Testis (tissue), 2 donors: ENCODE measurements at regions not wholly inside any gene's neighbourhood (a gene's known extent, or its start where the extent isn't known, plus 50 kb on each side); places are given as distances from the start of the nearest gene placed in this dataset.

Source experiments
- DNase-seq: peaks from one replicate; pipeline ENCODE4 v3.0.0-alpha.2; 2019
- H3K27ac ChIP-seq, 2 donors: fragments of 200-600 bp; sonication (generic); one replicate each; pipeline ENCODE4 v1.5.1; 2019
- H3K27me3 ChIP-seq: fragments of 200-600 bp; sonication (generic); one replicate; pipeline ENCODE4 v1.5.1; 2019
- H3K36me3 ChIP-seq: fragments of 200-600 bp; sonication (generic); one replicate; pipeline ENCODE4 v1.5.1; 2017; ENCODE audit warnings: low read depth; ENCODE audit errors: missing control alignments
- H3K4me1 ChIP-seq: fragments of 200-600 bp; sonication (generic); one replicate; pipeline ENCODE4 v1.5.1; 2019
- H3K4me3 ChIP-seq, 2 donors: fragments of 200-600 bp; sonication (generic); one replicate each; pipeline ENCODE4 v1.5.1; 2017 to 2019
- H3K9me3 ChIP-seq: fragments of 200-600 bp; sonication (generic); one replicate; pipeline ENCODE4 v1.5.1; 2017
- CTCF ChIP-seq, 3 experiments: fragments of 450-650 bp in 2 of 3; fragments of 200-600 bp in 1 of 3; sonication (generic) in 1 of 3; IDR thresholded peaks; one replicate each; pipeline ENCODE4 v1.5.1; 2016 to 2019; ENCODE audit warnings: antibody characterized with exemption in 3 of 3, mild to moderate bottlenecking in 2 of 3, moderate library complexity in 1 of 3
- POLR2A ChIP-seq: fragments of 450-650 bp; IDR thresholded peaks from one replicate; pipeline ENCODE4 v1.6.1; 2017; ENCODE audit warnings: antibody characterized with exemption, mild to moderate bottlenecking, moderate library complexity
- WGBS, 2 donors: methylation state at CpG; one replicate each; pipeline ENCODE4 v1.1.5; 2018; 5-methylcytosine and 5-hydroxymethylcytosine counted together
- intact Hi-C: fragments of 100-400 bp; cut with DNase I; formaldehyde crosslinking; loops from one replicate; pipeline ENCODE4 v1.15.1; 2023; ENCODE audit warnings: low total_unique reads

- H3K4me1 ChIP-seq: no peaks in the 10 kb centered on the region
- H3K27me3 ChIP-seq: no peaks in the 10 kb centered on the region
- 73 to 77% methylated on average over 5 of the region's 5 CpGs for WGBS, 2 donors
- H3K36me3 ChIP-seq: no peaks in the 10 kb centered on the region
- DNase-seq: no peak
- no peaks in the 10 kb centered on the region for H3K9me3 ChIP-seq
- no peak for TF ChIP-seq CTCF (IDR thresholded peaks at IDR 0.05)
- TF ChIP-seq POLR2A: no peak
- no peak overlapping the region for H3K27ac ChIP-seq
- no peak overlapping the region for H3K4me3 ChIP-seq
- intact Hi-C loops: no loop called here
Observed at GRCh38 chr3:104584682-104585081, 782.0 kb upstream of the ALCAM start.

GRCh38 chr3:104586344-104586743 is 780.4 kb upstream of the ALCAM start:
- Histone ChIP-seq H3K4me1 (no peaks in the 10 kb centered on the region), H3K4me3 (no peak overlapping the region), H3K27me3 (no peaks in the 10 kb centered on the region), H3K27ac (no peak overlapping the region), H3K36me3 (no peaks in the 10 kb centered on the region), H3K9me3 (no peaks in the 10 kb centered on the region)
- DNase-seq: no peak
- TF ChIP-seq CTCF (IDR thresholded peaks at IDR 0.05) (no peak), POLR2A (no peak)
- intact Hi-C loops: no loop called here

- DNase-seq: no peak
- H3K36me3 ChIP-seq: no peaks in the 10 kb centered on the region
- no peaks in the 10 kb centered on the region for H3K4me1 ChIP-seq
- H3K4me3 ChIP-seq: no peak overlapping the region
- TF ChIP-seq CTCF (IDR thresholded peaks at IDR 0.05) (no peak), POLR2A (no peak)
- no peaks in the 10 kb centered on the region for H3K9me3 ChIP-seq
- no peaks in the 10 kb centered on the region for H3K27me3 ChIP-seq
- WGBS, 2 donors: 72 to 78% methylated on average over 3 of the region's 3 CpGs
- intact Hi-C loops: no loop called here
- H3K27ac ChIP-seq: no peak overlapping the region
Observed at GRCh38 chr3:104588442-104588841, 778.3 kb upstream of the ALCAM start.

- Histone ChIP-seq H3K27me3 (no peaks in the 10 kb centered on the region), H3K4me3 (no peak overlapping the region), H3K9me3 (no peaks in the 10 kb centered on the region), H3K4me1 (no peaks in the 10 kb centered on the region), H3K27ac (no peak overlapping the region), H3K36me3 (no peaks in the 10 kb centered on the region)
- 86 to 91% methylated on average over 3 of the region's 3 CpGs for WGBS, 2 donors
- no peak for DNase-seq
- intact Hi-C loops: no loop called here
- TF ChIP-seq POLR2A (no peak), CTCF (IDR thresholded peaks at IDR 0.05) (no peak)
Observed at GRCh38 chr3:104591776-104592175, 774.9 kb upstream of the ALCAM start.

- no peak overlapping the region for H3K27ac ChIP-seq
- no peaks in the 10 kb centered on the region for H3K4me1 ChIP-seq
- no peak for TF ChIP-seq POLR2A
- TF ChIP-seq CTCF (IDR thresholded peaks at IDR 0.05): no peak
- H3K9me3 ChIP-seq: no peaks in the 10 kb centered on the region
- 87 to 96% methylated on average over 2 of the region's 2 CpGs for WGBS, 2 donors
- no peaks in the 10 kb centered on the region for H3K36me3 ChIP-seq
- no peak overlapping the region for H3K4me3 ChIP-seq
- DNase-seq: no peak
- H3K27me3 ChIP-seq: no peaks in the 10 kb centered on the region
- intact Hi-C loops: no loop called here
Observed at GRCh38 chr3:104594491-104594890, 772.2 kb upstream of the ALCAM start.
